Colonic mucosa (tissue), 4 donors: ENCODE measurements at regions not wholly inside any gene's neighbourhood (a gene's known extent, or its start where the extent isn't known, plus 50 kb on each side); places are given as distances from the start of the nearest gene placed in this dataset.
"Not testable (repeated sequence)": the region's sequence is repeated elsewhere in the genome, so short reads cannot be mapped to it uniquely, and the experiment has no call there.

ENCODE experiments used
- DNase-seq: peaks from one replicate; pipeline ENCODE4 v3.0.0-alpha.2; 2020
- H3K27ac ChIP-seq: fragments of 200-600 bp; one replicate; pipeline ENCODE4 v1.8.0; 2021
- H3K27me3 ChIP-seq: fragments of 200-600 bp; one replicate; pipeline ENCODE4 v1.8.0; 2021
- H3K36me3 ChIP-seq: fragments of 200-600 bp; one replicate; pipeline ENCODE4 v1.8.0; 2021
- H3K4me1 ChIP-seq: fragments of 200-600 bp; one replicate; pipeline ENCODE4 v1.8.0; 2021; ENCODE audit warnings: mild to moderate bottlenecking
- H3K4me3 ChIP-seq: fragments of 200-600 bp; one replicate; pipeline ENCODE4 v1.8.0; 2021
- H3K9ac ChIP-seq, 2 donors: one replicate each; pipeline ENCODE4 v1.7.0; 2013; ENCODE audit warnings: control low read depth in 2 of 2, low read depth in 2 of 2, low read length in 2 of 2
- H3K9me3 ChIP-seq: fragments of 200-600 bp; one replicate; pipeline ENCODE4 v1.8.0; 2021
- intact Hi-C: fragments of 100-400 bp; cut with DNase I; formaldehyde crosslinking; loops from one replicate; pipeline ENCODE4 v1.14.1; 2022
- TF ChIP-seq, protein P1 (sequence below): fragments of 200-600 bp; IDR thresholded peaks from one replicate; pipeline ENCODE4 v1.8.0; 2022; ENCODE audit warnings: antibody characterized with exemption, mild to moderate bottlenecking
- donor health status: healthy.
- donor health status: DM: no; HTN: no; CAD: no.
- donor health status: DM: no; HTN: no; CAD: no.

DNA sequence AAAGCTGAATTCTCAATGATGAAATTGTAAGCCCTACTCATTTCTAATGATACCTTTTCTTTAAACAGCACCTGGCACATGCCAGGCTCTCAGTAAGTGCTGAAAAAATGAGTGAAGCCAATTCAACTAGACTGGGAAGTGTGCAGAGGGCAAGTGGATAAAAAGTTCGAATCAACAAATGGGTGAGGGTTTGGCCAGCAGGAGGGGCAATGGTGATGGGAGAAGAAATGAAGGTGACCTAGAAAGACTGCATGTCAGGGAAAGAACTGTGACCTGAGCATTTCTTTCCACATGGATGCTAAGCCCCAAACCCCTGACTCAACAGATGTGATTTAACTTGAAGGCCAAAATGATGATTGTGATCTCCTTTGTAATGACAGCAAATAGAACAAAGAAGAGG is 54.6 kb downstream of the DKK1 start:
- H3K27ac ChIP-seq = no peak overlapping the region
- no peaks in the 10 kb centered on the region for H3K36me3 ChIP-seq
- H3K4me1 ChIP-seq = no peaks in the 10 kb centered on the region
- TF ChIP-seq, protein P1, sequence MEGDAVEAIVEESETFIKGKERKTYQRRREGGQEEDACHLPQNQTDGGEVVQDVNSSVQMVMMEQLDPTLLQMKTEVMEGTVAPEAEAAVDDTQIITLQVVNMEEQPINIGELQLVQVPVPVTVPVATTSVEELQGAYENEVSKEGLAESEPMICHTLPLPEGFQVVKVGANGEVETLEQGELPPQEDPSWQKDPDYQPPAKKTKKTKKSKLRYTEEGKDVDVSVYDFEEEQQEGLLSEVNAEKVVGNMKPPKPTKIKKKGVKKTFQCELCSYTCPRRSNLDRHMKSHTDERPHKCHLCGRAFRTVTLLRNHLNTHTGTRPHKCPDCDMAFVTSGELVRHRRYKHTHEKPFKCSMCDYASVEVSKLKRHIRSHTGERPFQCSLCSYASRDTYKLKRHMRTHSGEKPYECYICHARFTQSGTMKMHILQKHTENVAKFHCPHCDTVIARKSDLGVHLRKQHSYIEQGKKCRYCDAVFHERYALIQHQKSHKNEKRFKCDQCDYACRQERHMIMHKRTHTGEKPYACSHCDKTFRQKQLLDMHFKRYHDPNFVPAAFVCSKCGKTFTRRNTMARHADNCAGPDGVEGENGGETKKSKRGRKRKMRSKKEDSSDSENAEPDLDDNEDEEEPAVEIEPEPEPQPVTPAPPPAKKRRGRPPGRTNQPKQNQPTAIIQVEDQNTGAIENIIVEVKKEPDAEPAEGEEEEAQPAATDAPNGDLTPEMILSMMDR = no peak
- H3K27me3 ChIP-seq = no peaks in the 10 kb centered on the region
- H3K9me3 ChIP-seq = no peaks in the 10 kb centered on the region
- no peak for DNase-seq
- intact Hi-C loops = no loop called here
- no peak overlapping the region for H3K4me3 ChIP-seq
- H3K9ac ChIP-seq = no peak overlapping the region

DNA sequence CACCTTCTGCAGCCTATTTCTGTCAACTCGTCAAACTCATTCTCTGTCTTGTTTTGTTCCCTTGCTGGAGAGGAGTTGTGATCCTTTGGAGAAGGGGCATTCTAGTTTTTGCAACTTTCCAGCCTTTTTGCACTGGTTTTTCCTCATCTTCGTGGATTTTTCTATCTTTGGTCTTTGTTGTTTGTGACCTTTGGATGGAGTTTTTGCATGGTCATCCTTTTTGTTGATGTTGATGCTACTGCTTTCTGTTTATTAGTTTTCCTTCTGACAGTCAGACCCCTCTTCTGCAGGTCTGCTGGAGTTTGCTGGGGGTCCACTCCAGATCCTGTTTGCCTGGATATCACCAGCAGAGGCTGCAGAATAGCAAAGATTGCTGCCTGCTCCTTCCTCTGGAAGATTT is 60.1 kb downstream of the DKK1 start:
- H3K27me3 ChIP-seq, H3K4me1 ChIP-seq, H3K9ac ChIP-seq, DNase-seq, H3K27ac ChIP-seq, H3K9me3 ChIP-seq, intact Hi-C loops, H3K4me3 ChIP-seq, H3K36me3 ChIP-seq: not testable (repeated sequence)

DNA sequence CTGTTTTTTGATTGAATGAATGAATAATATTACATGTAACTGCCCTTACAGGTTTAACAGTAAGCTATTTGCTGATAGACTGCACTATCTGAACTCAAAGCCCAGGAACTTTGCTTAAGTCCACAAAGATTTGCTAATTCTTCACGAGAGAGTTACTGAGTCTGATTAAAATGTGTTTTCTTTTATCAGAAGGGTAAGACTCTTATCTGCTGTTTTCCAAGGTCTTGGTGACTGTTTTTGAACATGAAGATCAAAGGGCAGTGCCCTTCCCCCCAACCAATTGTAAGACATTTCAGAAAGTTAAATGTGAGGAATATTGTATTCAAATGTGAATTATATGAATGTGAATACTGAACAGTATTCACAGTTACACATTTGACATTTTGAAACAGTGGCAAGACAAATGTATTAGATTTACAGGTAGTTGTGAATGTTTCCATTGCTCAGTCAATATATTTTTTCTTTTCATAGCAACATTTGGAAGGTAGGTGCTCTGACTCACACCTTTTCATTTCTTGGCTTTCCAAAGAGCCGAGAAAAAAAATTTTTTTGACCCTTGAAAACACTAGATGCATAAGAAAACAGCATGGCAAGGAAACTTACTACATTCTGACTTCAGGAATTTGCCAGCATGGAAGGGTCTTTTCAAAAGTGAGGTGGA is 62.7 kb downstream of the DKK1 start:
- intact Hi-C loops = no loop called here
- Histone ChIP-seq H3K36me3 (no peaks in the 10 kb centered on the region), H3K27ac (no peak overlapping the region), H3K9me3 (no peaks in the 10 kb centered on the region), H3K4me3 (no peak overlapping the region), H3K9ac (no peak overlapping the region), H3K27me3 (no peaks in the 10 kb centered on the region), H3K4me1 (no peaks in the 10 kb centered on the region)
- TF ChIP-seq, protein P1 = no peak
- DNase-seq = no peak

DNA sequence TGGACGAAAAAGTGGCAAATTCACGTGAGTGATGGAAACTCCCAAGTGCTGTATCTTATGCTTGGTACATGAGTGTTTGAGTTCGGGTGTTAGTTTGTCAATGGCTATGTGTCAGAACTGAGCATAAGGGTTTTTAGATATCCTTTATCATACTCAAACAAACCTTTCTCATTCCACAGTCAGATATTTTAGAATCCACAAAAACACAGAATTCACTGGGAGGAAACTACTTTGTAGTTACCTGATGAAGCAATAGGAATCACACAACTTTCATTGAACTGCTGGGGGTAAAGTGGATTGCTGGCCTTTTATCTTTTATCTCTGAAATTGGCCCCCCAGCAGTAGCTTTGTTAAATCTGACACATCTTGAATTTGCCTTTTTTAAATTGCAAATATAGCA is 64.0 kb downstream of the DKK1 start:
- Histone ChIP-seq H3K27ac (no peak overlapping the region), H3K9ac (no peak overlapping the region), H3K27me3 (no peaks in the 10 kb centered on the region), H3K9me3 (no peaks in the 10 kb centered on the region), H3K4me1 (no peaks in the 10 kb centered on the region), H3K36me3 (no peaks in the 10 kb centered on the region), H3K4me3 (no peak overlapping the region)
- intact Hi-C loops = no loop called here
- TF ChIP-seq, protein P1 = no peak
- DNase-seq = no peak

DNA sequence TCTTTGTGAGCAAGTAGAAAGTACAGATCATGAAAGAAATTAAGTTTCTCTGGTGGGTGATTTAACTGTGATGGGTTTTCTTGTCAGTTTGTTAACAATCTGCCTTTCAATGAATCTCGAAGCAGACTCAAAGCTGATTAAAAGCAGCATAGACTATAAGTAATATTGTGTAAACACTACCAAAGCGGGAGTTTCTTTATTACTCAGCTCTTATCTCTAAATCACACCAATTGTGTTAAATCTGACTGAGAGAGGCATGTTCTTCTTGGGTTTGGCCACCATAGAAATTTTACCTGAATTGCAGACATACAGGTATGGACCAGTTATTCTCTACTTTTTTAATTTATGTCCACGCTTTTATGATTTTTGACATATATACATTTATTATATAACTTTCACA is 65.2 kb downstream of the DKK1 start:
- Histone ChIP-seq H3K9ac (no peak overlapping the region), H3K9me3 (no peaks in the 10 kb centered on the region), H3K4me1 (no peaks in the 10 kb centered on the region), H3K4me3 (no peak overlapping the region), H3K27me3 (no peaks in the 10 kb centered on the region), H3K27ac (no peak overlapping the region), H3K36me3 (no peaks in the 10 kb centered on the region)
- TF ChIP-seq, protein P1 = no peak
- intact Hi-C loops = no loop called here
- no peak for DNase-seq

DNA sequence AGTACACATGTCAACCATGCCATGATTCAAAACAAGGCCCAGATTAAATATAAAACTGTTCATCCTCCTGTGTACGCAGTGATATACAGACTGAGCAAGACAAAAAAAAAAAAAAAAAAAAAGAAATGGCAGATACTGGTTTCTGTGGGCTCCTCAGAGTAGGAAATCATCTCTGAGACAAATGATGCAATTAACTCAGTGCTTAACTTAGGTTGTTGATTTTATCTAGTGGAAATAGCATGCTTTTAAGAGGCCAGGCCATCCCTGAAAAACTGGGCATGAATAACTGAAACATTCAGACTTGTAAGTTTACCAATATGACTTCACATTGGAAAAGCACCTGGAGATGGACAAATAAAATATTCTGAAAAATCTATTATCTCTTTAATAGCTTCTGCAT is 69.0 kb downstream of the DKK1 start:
- Histone ChIP-seq H3K4me3 (no peak overlapping the region), H3K4me1 (no peaks in the 10 kb centered on the region), H3K9me3 (no peaks in the 10 kb centered on the region), H3K36me3 (no peaks in the 10 kb centered on the region), H3K27ac (no peak overlapping the region), H3K27me3 (no peaks in the 10 kb centered on the region), H3K9ac (no peak overlapping the region)
- intact Hi-C loops = no loop called here
- DNase-seq = no peak
- TF ChIP-seq, protein P1 = no peak
